Endothelial cell of umbilical vein (primary cell): ENCODE measurements at regions not wholly inside any gene's neighbourhood (a gene's known extent, or its start where the extent isn't known, plus 50 kb on each side); places are given as distances from the start of the nearest gene placed in this dataset.

Source experiments
- BruUV-seq: library from RNA; stranded (reverse); fragments of 400-500 nt; replicated peaks from 2 replicates; lab custom pipeline; 2021; lab: Mats Ljungman, UMichigan
- CTCF ChIA-PET: fragments of 300-600, 350-600 bp; sonication (Branson Sonifier 250); formaldehyde crosslinking; loops from one replicate; lab custom pipeline; 2021; ENCODE audit warnings: antibody characterized with exemption, inconsistent platforms; lab: Charles Lee
- POLR2A ChIA-PET: fragments of 300-600, 350-600 bp; sonication (Branson Sonifier 250); formaldehyde crosslinking; loops from one replicate; lab custom pipeline; 2021; ENCODE audit warnings: antibody characterized with exemption, inconsistent platforms; lab: Charles Lee
- DNase-seq: peaks from one replicate; pipeline ENCODE4 v3.0.0-alpha.2; 2011; ENCODE audit warnings: low read depth, low spot score
- FAIRE-seq: peaks from 2 replicates; lab custom pipeline; 2011; peaks lifted over from hg19 to GRCh38; lab: Jason Lieb, UNC
- H2AFZ ChIP-seq: 2 replicates; pipeline ENCODE4 v1.6.0; 2012; ENCODE audit warnings: low read depth, low read length, control low read depth, inconsistent platforms
- H3K27ac ChIP-seq: 2 replicates; pipeline ENCODE4 v1.5.1; 2011; ENCODE audit warnings: low read depth, mild to moderate bottlenecking, control low read depth, low read length, moderate library complexity; ENCODE audit not compliant: insufficient read depth
- H3K27me3 ChIP-seq, 2 experiments: 2 replicates each; pipeline versions ENCODE4 v1.6.0 to v1.6.1; 2011; ENCODE audit warnings: low read length in 2 of 2, mixed read lengths in 1 of 2; ENCODE audit not compliant: control insufficient read depth in 2 of 2, insufficient read depth in 2 of 2
- H3K36me3 ChIP-seq, 2 experiments: 2 replicates in 1 of 2; 3 replicates in 1 of 2; pipeline ENCODE4 v1.5.1; 2011; ENCODE audit warnings: low read length in 2 of 2, mild to moderate bottlenecking in 1 of 2, moderate library complexity in 1 of 2; ENCODE audit not compliant: control insufficient read depth in 2 of 2, insufficient read depth in 2 of 2; ENCODE audit errors: extremely low read depth in 1 of 2
- H3K4me1 ChIP-seq: 3 replicates; pipeline ENCODE4 v1.5.1; 2011; ENCODE audit warnings: mild to moderate bottlenecking, low read length; ENCODE audit not compliant: control insufficient read depth, insufficient read depth; ENCODE audit errors: extremely low read depth
- H3K4me2 ChIP-seq: 2 replicates; pipeline ENCODE4 v1.6.1; 2011; ENCODE audit warnings: low read length, control low read depth, mixed read lengths; ENCODE audit not compliant: insufficient read depth
- H3K4me3 ChIP-seq, 3 experiments: fragments of 200-600 bp in 1 of 3; sonication (generic), shearing (Covaris generic) in 1 of 3; replicated peaks in 1 of 3; 2 replicates each; pipeline ENCODE4 v1.5.1; 2011 to 2016; ENCODE audit warnings: control low read depth in 3 of 3, low read length in 3 of 3, mild to moderate bottlenecking in 2 of 3, inconsistent platforms in 1 of 3, low read depth in 1 of 3, moderate library complexity in 1 of 3; ENCODE audit not compliant: insufficient read depth in 1 of 3
- H3K79me2 ChIP-seq: 2 replicates; pipeline ENCODE4 v1.6.0; 2012; ENCODE audit warnings: low read length, inconsistent platforms; ENCODE audit not compliant: control insufficient read depth, insufficient read depth
- H3K9ac ChIP-seq: replicated peaks from 2 replicates; pipeline ENCODE3; 2011; ENCODE audit warnings: low read length, control low read depth; ENCODE audit not compliant: insufficient read depth; ENCODE audit errors: extremely low read depth
- H3K9me1 ChIP-seq: replicated peaks from 3 replicates; pipeline ENCODE4 v1.6.0; 2011; ENCODE audit warnings: mild to moderate bottlenecking, low read length; ENCODE audit not compliant: control insufficient read depth, insufficient read depth; ENCODE audit errors: extremely low read depth
- H3K9me3 ChIP-seq: replicated peaks from 2 replicates; pipeline ENCODE4 v1.5.1; 2012; ENCODE audit warnings: low read length, inconsistent platforms; ENCODE audit not compliant: control insufficient read depth, insufficient read depth
- H4K20me1 ChIP-seq: replicated peaks from 2 replicates; pipeline ENCODE3; 2011; ENCODE audit warnings: mild to moderate bottlenecking, low read length; ENCODE audit not compliant: control insufficient read depth, insufficient read depth; ENCODE audit errors: extremely low read depth
- EZH2 ChIP-seq: IDR thresholded peaks from 2 replicates; pipeline ENCODE4 v1.6.1; 2012; ENCODE audit warnings: borderline replicate concordance, low read depth, mild to moderate bottlenecking, moderate library complexity, low read length, inconsistent platforms; ENCODE audit not compliant: severe bottlenecking
- GATA2 ChIP-seq: IDR thresholded peaks from 2 replicates; pipeline ENCODE4 v1.7.0; 2011; ENCODE audit warnings: low read depth, mild to moderate bottlenecking, moderate library complexity, mixed read lengths, low read length; ENCODE audit not compliant: insufficient read length, insufficient read depth
- POLR2AphosphoS5 ChIP-seq: IDR thresholded peaks from 2 replicates; pipeline ENCODE4 v1.6.1; 2012; ENCODE audit warnings: low read depth, mild to moderate bottlenecking, control low read depth, low read length, moderate library complexity; ENCODE audit not compliant: insufficient read depth
- dilution Hi-C: fragments of 300-500 bp; cut with MboI; formaldehyde crosslinking; loops from one replicate; pipeline ENCODE4 v1.15.0; 2019; ENCODE audit warnings: low sequenced_read_pairs; ENCODE audit not compliant: extremely low pct_ligation_motif_present
- intact Hi-C: fragments of 100-400 bp; cut with micrococcal nuclease; formaldehyde crosslinking; loops from one replicate; pipeline ENCODE4 v1.10.0; 2022
- TF ChIP-seq, protein P1 (sequence below), 2 donors: IDR thresholded peaks; 1 replicate in 1 of 2; 2 replicates in 1 of 2; pipeline ENCODE4 v1.5.1; 2011; ENCODE audit warnings: low read length in 2 of 2, mild to moderate bottlenecking in 2 of 2, moderate library complexity in 2 of 2, control low read depth in 1 of 2, inconsistent platforms in 1 of 2, low read depth in 1 of 2; ENCODE audit not compliant: insufficient read depth in 1 of 2; ENCODE audit errors: extremely low read depth in 1 of 2

DNA sequence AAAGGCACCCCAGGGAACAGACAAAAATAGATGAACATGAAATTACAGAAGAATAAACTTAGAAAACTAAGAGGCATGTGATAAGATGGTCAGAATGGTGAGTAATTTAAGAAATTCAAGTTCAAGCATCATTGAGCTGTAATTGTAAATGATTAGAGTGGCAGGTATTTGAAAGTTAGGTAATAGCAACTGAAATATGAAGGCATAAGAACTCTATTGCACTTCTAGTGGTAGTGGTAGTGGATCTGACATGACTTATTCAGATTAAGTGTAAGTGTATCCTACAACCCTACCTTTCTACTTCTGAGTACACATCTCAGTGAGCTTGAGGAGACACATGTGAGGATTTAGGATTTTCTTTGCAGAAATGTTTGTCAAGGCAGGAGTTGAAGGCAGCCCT lies 192.9 kb upstream of the RIOK2 start:
- no peak for TF ChIP-seq GATA2
- TF ChIP-seq, protein P1, sequence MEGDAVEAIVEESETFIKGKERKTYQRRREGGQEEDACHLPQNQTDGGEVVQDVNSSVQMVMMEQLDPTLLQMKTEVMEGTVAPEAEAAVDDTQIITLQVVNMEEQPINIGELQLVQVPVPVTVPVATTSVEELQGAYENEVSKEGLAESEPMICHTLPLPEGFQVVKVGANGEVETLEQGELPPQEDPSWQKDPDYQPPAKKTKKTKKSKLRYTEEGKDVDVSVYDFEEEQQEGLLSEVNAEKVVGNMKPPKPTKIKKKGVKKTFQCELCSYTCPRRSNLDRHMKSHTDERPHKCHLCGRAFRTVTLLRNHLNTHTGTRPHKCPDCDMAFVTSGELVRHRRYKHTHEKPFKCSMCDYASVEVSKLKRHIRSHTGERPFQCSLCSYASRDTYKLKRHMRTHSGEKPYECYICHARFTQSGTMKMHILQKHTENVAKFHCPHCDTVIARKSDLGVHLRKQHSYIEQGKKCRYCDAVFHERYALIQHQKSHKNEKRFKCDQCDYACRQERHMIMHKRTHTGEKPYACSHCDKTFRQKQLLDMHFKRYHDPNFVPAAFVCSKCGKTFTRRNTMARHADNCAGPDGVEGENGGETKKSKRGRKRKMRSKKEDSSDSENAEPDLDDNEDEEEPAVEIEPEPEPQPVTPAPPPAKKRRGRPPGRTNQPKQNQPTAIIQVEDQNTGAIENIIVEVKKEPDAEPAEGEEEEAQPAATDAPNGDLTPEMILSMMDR (IDR thresholded peaks at IDR 0.05; ENCODE audit: extremely low read depth in 1 of 2, insufficient read depth in 1 of 2, low read depth in 1 of 2, low read length in 2 of 2), result no peak
- no peak overlapping the region for H3K4me2 ChIP-seq
- no peaks in the 10 kb centered on the region for H3K79me2 ChIP-seq
- no peak for FAIRE-seq
- intact Hi-C loops, result no loop called here
- H4K20me1 ChIP-seq, result no peaks in the 10 kb centered on the region
- no peak overlapping the region for H3K4me3 ChIP-seq
- ChIA-PET POLR2A (no interaction called here), CTCF (no interaction called here)
- DNase-seq, result no peak
- no peaks in the 10 kb centered on the region for H3K27me3 ChIP-seq
- no peak overlapping the region for H2AFZ ChIP-seq
- H3K9me1 ChIP-seq, result no peaks in the 10 kb centered on the region
- H3K4me1 ChIP-seq, result no peaks in the 10 kb centered on the region
- H3K9ac ChIP-seq, result no peak overlapping the region
- H3K27ac ChIP-seq, result no peak overlapping the region
- dilution Hi-C loops, result no loop called here
- no TSS peak for BruUV-seq
- no peaks in the 10 kb centered on the region for H3K9me3 ChIP-seq
- H3K36me3 ChIP-seq, result no peaks in the 10 kb centered on the region

DNA sequence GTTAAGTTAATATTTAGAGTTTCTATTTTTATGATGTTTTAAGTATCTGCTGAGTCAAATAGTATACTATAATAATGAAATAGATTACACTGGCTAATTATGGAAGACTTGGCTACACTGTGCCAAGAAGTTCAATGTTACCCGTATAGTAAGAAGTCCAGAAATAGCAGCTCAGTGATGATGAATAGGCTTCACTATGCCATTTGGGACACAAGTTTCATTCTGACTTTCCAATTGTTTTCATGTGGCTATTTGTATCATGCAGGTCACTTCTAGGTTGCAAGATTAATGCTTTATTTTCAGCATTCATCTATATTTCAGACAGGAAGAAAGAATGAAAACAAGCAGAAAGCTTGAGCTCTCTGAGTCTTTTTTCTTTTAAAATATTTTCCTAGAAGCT lies 194.5 kb upstream of the RIOK2 start:
- no peaks in the 10 kb centered on the region for H3K27me3 ChIP-seq
- no peaks in the 10 kb centered on the region for H3K36me3 ChIP-seq
- no peak overlapping the region for H3K27ac ChIP-seq
- H4K20me1 ChIP-seq, result no peaks in the 10 kb centered on the region
- no peak overlapping the region for H3K4me2 ChIP-seq
- H3K9me3 ChIP-seq, result no peaks in the 10 kb centered on the region
- dilution Hi-C loops (no loop called here), intact Hi-C loops (no loop called here)
- CTCF ChIA-PET, result interaction anchor here (1.3 kb wide), 1 partner anchor 156 kb away, joined by 3 read pairs; no protein-coding TSS in a partner anchor
- no peaks in the 10 kb centered on the region for H3K9me1 ChIP-seq
- BruUV-seq, result no TSS peak
- no peaks in the 10 kb centered on the region for H3K79me2 ChIP-seq
- H3K4me1 ChIP-seq, result no peaks in the 10 kb centered on the region
- DNase-seq (no peak), FAIRE-seq (no peak)
- H3K9ac ChIP-seq, result no peak overlapping the region
- H3K4me3 ChIP-seq, result no peak overlapping the region
- POLR2A ChIA-PET, result no interaction called here
- TF ChIP-seq EZH2, result no peak
- no peak for TF ChIP-seq POLR2AphosphoS5
- no peak overlapping the region for H2AFZ ChIP-seq
